Activated naive CD4-positive, alpha-beta T cell treated with anti-CD3 and anti-CD28 coated beads for 36 hours (primary cell): ENCODE measurements at regions not wholly inside any gene's neighbourhood (a gene's known extent, or its start where the extent isn't known, plus 50 kb on each side); places are given as distances from the start of the nearest gene placed in this dataset.
"Not testable (repeated sequence)": the region's sequence is repeated elsewhere in the genome, so short reads cannot be mapped to it uniquely, and the experiment has no call there.

Experiments
- CTCF ChIA-PET: fragments of 350-600 bp; sonication (Branson Sonifier 250); formaldehyde crosslinking; loops from one replicate; lab custom pipeline; 2021; ENCODE audit warnings: antibody characterized with exemption; lab: Charles Lee
- DNase-seq: peaks from one replicate; pipeline ENCODE4 v3.0.0-alpha.2; 2020
- H3K27ac Mint-ChIP-seq: one replicate; pipeline ENCODE4 v1.8.0; 2021; ENCODE audit warnings: mild to moderate bottlenecking, mixed read lengths
- H3K27me3 Mint-ChIP-seq: one replicate; pipeline ENCODE4 v1.8.0; 2021; ENCODE audit warnings: low read depth, mixed read lengths
- H3K36me3 Mint-ChIP-seq: one replicate; pipeline ENCODE4 v1.8.0; 2021; ENCODE audit warnings: low read depth, mixed read lengths
- H3K4me1 Mint-ChIP-seq: one replicate; pipeline ENCODE4 v1.8.0; 2021; ENCODE audit warnings: low read depth, mixed read lengths
- H3K4me3 Mint-ChIP-seq: one replicate; pipeline ENCODE4 v1.8.0; 2021; ENCODE audit warnings: mild to moderate bottlenecking, moderate library complexity, mixed read lengths
- H3K9me3 Mint-ChIP-seq: one replicate; pipeline ENCODE4 v1.8.0; 2021; ENCODE audit warnings: mixed read lengths
- intact Hi-C: fragments of 100-400 bp; cut with micrococcal nuclease; formaldehyde crosslinking; loops from one replicate; pipeline ENCODE4 v1.15.1; 2023

DNA sequence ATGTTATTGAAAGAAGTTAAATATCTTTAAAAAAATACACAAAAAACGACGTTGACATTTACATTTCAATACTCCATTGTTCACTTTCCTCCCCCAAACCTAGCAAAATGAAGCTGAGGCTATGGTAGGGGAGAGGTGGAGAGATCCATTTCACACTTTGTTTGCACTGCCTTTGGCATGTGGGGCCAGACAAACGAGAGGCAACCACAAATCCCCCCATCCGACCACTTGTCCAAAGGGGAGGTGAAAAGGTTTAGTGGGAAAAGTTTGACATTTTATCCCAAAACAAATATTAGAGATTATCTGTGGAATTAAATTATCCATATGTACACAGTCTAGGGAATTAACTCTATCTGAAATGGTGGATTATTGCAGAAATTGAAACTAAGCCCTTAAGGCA lies 261.7 kb upstream of the FIGN start:
- intact Hi-C loops = no loop called here
- Mint-ChIP-seq H3K36me3 (no peaks in the 10 kb centered on the region), H3K27ac (no peak overlapping the region), H3K4me1 (no peaks in the 10 kb centered on the region), H3K27me3 (no peaks in the 10 kb centered on the region), H3K4me3 (no peak overlapping the region), H3K9me3 (no peaks in the 10 kb centered on the region)
- no peak for DNase-seq
- CTCF ChIA-PET = no interaction called here

DNA sequence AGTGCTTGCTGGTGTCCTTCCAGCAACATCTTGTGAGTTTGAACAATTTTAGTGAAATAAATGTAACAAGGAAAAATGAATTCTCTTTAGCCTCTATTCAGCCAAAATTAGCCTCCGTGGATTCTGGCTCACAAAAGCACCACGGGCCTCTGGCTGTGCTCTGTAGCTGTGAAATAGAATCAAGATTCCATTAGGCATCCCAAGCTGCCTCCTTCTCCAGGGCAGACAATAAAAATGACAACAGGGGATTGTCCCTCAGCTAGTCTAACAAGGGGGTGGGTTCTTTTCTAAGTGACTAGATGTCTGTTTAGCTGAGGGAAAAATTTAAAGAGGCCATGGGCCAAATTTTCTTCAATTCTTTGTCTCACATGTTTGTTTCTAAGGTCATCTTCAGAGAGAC lies 254.7 kb upstream of the FIGN start:
- CTCF ChIA-PET = no interaction called here
- intact Hi-C loops = no loop called here
- Mint-ChIP-seq H3K27ac (no peak overlapping the region), H3K9me3 (no peaks in the 10 kb centered on the region), H3K4me3 (no peak overlapping the region), H3K4me1 (no peaks in the 10 kb centered on the region), H3K27me3 (no peaks in the 10 kb centered on the region), H3K36me3 (no peaks in the 10 kb centered on the region)
- no peak for DNase-seq

DNA sequence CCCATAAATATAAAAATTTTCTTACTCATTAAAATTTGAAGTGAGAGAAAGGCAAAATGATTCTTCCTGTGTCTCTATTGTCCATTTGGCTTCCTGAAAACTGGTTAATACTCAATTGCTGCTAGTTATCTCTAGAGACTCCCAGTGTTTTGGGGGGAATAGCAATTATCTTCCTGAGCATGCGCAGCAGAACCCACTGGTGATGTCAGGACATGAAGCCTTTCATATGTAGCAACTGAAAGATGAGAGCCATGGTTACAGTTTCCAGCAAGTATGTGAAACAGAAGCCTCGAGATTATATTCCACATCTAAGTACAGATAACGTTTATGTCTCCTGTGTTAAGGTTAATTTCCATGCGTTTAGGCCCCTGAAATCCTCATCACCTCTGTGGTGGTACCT lies 254.3 kb upstream of the FIGN start:
- DNase-seq = no peak
- CTCF ChIA-PET = no interaction called here
- Mint-ChIP-seq H3K27ac (no peak overlapping the region), H3K9me3 (no peaks in the 10 kb centered on the region), H3K27me3 (no peaks in the 10 kb centered on the region), H3K4me1 (no peaks in the 10 kb centered on the region), H3K36me3 (no peaks in the 10 kb centered on the region), H3K4me3 (no peak overlapping the region)
- intact Hi-C loops = no loop called here

DNA sequence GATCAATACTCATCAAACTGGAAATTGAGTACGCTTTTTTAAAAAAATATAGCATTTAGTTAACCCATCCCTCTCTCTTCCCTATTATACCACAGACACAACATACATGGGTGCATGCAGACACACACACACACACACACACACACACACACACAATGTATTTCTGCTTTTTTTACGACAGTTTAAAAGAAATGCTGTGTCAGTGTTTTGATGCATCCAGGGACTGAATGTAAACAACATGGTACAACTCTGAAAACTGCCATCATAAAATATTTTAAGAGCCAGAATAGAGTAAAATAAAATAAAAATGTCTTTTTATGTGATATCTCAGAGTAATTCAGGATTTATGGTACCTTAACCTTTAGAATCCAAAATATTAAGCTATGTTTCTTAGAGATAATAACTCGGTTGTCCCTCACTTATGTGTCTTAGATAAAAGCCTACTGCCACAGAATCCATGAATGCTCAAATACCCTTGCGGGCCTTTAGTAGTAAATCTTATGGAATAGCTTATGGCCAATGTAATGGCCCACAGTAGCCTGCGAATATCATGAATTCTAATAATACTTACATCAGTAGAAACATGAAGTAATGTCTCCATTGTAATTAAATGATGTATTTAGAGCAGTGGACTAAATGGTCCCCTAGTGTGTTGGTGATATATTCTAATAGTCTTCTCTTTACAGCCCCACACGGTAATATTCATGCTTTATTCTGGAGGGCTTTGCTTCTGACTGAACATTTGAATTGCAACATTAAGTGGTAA lies 251.6 kb upstream of the FIGN start:
- H3K4me3 Mint-ChIP-seq = no peak overlapping the region
- no peaks in the 10 kb centered on the region for H3K9me3 Mint-ChIP-seq
- intact Hi-C loops = no loop called here
- H3K27ac Mint-ChIP-seq = no peak overlapping the region
- CTCF ChIA-PET = no interaction called here
- no peaks in the 10 kb centered on the region for H3K4me1 Mint-ChIP-seq
- no peaks in the 10 kb centered on the region for H3K36me3 Mint-ChIP-seq
- no peak for DNase-seq
- H3K27me3 Mint-ChIP-seq = no peaks in the 10 kb centered on the region

DNA sequence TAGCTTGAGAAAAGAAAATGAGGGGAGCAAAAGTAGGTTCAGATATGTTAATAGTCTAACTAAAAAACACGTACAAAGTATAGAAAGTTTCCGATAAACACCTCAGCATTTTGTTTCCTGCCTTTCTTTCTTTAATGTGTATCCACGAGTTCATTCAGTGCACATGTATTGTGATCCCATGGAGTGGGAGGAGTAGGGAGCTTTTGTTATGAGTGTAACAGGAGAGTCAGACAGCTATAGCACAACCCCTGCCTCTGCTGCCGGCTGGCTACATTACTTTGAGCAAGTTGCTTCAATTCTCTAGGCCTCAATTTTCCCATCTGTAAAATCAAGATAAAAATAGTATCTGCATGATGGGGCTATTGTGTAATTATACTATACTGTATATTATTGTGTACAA lies 249.2 kb upstream of the FIGN start:
- CTCF ChIA-PET = no interaction called here
- Mint-ChIP-seq H3K27ac (no peak overlapping the region), H3K4me3 (no peak overlapping the region), H3K9me3 (peaks cover 4% of the 10 kb centered on the region), H3K27me3 (no peaks in the 10 kb centered on the region), H3K4me1 (no peaks in the 10 kb centered on the region), H3K36me3 (no peaks in the 10 kb centered on the region)
- no peak for DNase-seq
- intact Hi-C loops = no loop called here

DNA sequence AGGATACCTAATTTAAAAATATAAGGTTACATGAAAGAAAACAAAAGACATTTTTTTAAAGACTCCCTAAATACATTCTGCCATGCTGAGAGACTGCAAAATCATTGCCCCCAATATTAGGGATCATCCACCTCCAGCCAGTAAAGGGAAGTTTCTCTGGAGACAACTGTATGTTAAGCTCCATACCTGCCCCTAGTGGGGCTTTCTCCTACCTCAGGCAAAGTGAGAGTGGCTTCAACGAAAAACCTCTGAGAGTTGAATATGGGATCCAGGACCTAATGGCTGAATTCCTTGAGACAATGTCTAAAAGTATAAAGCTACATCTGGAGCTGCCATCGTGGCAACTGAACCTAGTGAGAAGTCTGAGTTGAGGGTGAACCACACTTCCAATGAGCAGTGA lies 248.1 kb upstream of the FIGN start:
- intact Hi-C loops = no loop called here
- no peak overlapping the region for H3K4me3 Mint-ChIP-seq
- H3K27ac Mint-ChIP-seq = no peak overlapping the region
- no peaks in the 10 kb centered on the region for H3K27me3 Mint-ChIP-seq
- no peaks in the 10 kb centered on the region for H3K4me1 Mint-ChIP-seq
- H3K9me3 Mint-ChIP-seq = peaks cover 4% of the 10 kb centered on the region
- no peak for DNase-seq
- CTCF ChIA-PET = no interaction called here
- no peaks in the 10 kb centered on the region for H3K36me3 Mint-ChIP-seq

DNA sequence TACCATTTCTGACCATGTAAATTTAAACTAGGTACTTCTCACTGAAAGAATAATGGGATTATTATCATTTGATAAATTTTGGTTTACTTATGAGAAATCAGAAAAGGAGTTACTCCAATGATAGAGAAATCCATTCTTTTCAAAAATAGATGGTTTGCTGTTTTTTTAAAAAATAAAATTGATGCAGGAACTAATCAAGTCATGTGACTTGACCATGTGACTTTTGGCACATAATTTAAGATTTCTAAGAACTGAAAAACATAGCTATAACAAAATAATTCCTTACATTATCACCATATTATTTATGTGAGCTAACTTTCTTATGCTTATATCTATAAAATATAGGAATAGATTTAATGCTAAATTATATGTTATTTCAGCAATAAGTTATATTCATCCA lies 247.1 kb upstream of the FIGN start:
- no peak overlapping the region for H3K27ac Mint-ChIP-seq
- CTCF ChIA-PET = no interaction called here
- intact Hi-C loops = no loop called here
- no peaks in the 10 kb centered on the region for H3K27me3 Mint-ChIP-seq
- DNase-seq = no peak
- H3K36me3 Mint-ChIP-seq = no peaks in the 10 kb centered on the region
- H3K4me3 Mint-ChIP-seq = no peak overlapping the region
- no peaks in the 10 kb centered on the region for H3K4me1 Mint-ChIP-seq
- H3K9me3 Mint-ChIP-seq = peaks cover 4% of the 10 kb centered on the region

DNA sequence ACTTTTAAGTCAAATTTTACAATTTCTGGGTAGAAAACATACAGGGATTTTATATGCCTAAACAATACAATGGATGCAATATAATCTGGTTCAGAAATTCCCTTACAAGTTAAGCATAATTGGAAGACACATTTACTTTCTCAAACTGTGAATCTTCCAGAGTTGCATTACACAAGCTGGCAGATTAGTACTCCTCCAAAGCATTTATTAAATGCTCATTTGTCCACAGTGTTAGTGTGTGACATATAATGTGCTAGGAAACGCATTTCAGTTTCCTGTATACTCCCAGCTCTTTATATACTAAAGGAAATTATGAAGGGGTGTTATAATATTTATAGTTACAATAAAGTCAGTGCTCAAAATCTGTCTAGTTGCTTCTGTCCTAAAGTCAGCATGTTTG lies 239.0 kb upstream of the FIGN start:
- Mint-ChIP-seq H3K9me3 (peaks cover 3% of the 10 kb centered on the region), H3K36me3 (no peaks in the 10 kb centered on the region), H3K4me1 (no peaks in the 10 kb centered on the region), H3K27me3 (no peaks in the 10 kb centered on the region), H3K4me3 (no peak overlapping the region), H3K27ac (no peak overlapping the region)
- CTCF ChIA-PET = no interaction called here
- DNase-seq = no peak
- intact Hi-C loops = no loop called here

DNA sequence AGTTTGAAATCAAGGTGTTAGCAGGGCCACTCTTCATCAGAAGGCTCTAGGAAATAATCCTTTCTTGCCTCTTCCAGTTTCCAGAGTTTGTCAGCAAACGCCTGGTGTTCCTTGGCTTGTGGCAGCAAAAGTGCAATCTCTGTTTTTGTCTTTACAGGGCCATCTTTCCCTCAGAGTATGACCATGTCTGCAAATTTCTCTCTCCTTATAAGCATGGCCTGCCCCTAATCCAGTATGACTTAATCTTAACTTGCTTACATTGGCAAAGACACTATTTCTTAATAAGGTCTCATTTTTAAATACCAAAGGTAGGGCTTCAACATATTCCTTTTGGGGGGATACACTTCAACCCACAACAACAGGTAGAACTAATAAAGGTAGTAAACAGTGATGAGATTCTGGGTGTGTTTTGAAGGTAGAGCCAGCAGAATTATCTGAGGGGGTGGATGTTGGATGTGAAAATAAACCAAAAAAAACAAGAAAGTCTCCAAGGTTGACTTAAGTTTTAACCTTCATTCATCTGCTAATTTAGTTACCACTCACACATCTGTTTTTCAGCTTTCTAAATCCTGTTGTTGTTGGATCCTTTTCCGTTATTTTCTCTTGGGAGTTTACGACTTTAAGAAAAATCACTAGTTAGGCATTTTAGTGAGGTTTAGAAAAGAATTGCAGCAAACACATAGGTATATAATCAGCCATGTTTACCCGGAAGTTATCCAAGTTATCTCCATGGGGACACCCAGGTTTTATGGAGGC lies 234.4 kb upstream of the FIGN start:
- CTCF ChIA-PET = no interaction called here
- H3K36me3 Mint-ChIP-seq = no peaks in the 10 kb centered on the region
- no peak overlapping the region for H3K4me3 Mint-ChIP-seq
- no peaks in the 10 kb centered on the region for H3K27me3 Mint-ChIP-seq
- H3K4me1 Mint-ChIP-seq = no peaks in the 10 kb centered on the region
- no peak for DNase-seq
- intact Hi-C loops = no loop called here
- no peaks in the 10 kb centered on the region for H3K9me3 Mint-ChIP-seq
- H3K27ac Mint-ChIP-seq = no peak overlapping the region

DNA sequence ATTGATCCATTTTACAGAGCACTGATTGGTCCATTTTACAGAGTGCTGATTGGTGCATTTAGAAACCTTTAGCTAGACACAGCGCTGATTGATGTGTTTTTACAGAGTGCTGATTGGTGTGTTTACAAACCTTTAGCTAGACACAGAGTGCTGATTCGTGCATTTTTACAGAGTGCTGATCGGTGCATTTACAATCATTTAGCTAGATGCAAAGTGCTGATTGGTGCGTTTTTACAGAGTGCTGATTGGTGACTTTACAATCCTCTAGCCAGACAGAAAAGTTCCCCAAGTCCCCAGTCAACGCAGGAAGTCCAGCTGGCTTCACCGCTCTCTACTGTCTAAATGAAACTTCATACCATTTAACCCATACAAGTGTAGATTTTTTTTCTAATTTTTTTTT lies 228.5 kb upstream of the FIGN start:
- H3K27ac Mint-ChIP-seq, intact Hi-C loops, H3K4me3 Mint-ChIP-seq, H3K9me3 Mint-ChIP-seq, H3K4me1 Mint-ChIP-seq, DNase-seq, H3K36me3 Mint-ChIP-seq, H3K27me3 Mint-ChIP-seq: not testable (repeated sequence)
- CTCF ChIA-PET = interaction anchor here (0.7 kb wide), 1 partner anchor 1073 kb away, joined by 4 read pairs; no protein-coding TSS in a partner anchor

DNA sequence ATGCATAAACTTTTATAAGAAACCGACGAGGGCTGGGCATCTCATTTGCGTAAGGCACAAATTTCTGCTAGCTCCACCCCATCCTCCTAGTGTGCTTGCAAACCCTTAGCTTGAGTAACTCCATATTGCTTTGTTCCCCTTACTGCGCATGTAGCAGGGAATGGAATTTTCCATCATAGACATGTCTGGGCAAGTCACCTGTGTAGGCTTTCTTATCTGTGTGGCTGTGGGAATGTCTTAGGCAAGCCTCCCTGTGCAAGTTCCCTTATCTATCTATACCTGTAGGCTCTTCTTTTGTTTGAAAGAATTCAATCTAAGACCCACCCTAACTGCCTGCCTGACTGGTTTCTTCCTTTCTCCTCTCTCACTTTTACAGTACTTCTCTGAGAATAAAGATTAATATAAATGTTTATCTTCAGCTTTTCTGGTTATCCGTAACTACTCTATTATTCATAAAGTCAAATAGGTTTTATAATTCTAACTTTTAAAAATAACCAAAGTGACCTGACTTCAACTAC lies 217.6 kb upstream of the FIGN start:
- CTCF ChIA-PET = no interaction called here
- Mint-ChIP-seq H3K27ac (no peak overlapping the region), H3K27me3 (no peaks in the 10 kb centered on the region), H3K4me1 (no peaks in the 10 kb centered on the region), H3K4me3 (no peak overlapping the region), H3K36me3 (no peaks in the 10 kb centered on the region), H3K9me3 (no peaks in the 10 kb centered on the region)
- intact Hi-C loops = no loop called here
- no peak for DNase-seq

DNA sequence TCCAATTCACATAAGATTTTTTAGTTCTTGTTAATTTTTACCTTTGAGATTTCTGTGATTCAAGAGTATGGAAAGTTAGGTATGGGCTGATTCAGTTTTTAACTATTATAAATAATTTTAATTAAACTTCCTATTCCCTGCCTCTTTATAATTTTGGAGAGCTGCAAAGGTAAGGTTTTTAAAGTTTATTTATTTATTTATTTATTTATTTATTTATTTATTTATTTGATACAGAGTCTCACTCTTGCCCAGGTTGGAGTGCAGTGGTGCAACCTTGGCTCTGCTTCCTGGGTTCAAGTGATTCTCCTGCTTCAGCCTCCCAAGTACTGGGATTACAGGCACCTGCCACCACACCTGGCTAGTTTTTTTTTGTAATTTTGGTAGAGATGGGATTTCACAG lies 215.5 kb upstream of the FIGN start:
- H3K4me1 Mint-ChIP-seq = no peaks in the 10 kb centered on the region
- intact Hi-C loops = no loop called here
- CTCF ChIA-PET = no interaction called here
- H3K27me3 Mint-ChIP-seq = no peaks in the 10 kb centered on the region
- peaks cover 2% of the 10 kb centered on the region for H3K9me3 Mint-ChIP-seq
- no peak overlapping the region for H3K27ac Mint-ChIP-seq
- DNase-seq = no peak
- H3K4me3 Mint-ChIP-seq = no peak overlapping the region
- H3K36me3 Mint-ChIP-seq = no peaks in the 10 kb centered on the region

DNA sequence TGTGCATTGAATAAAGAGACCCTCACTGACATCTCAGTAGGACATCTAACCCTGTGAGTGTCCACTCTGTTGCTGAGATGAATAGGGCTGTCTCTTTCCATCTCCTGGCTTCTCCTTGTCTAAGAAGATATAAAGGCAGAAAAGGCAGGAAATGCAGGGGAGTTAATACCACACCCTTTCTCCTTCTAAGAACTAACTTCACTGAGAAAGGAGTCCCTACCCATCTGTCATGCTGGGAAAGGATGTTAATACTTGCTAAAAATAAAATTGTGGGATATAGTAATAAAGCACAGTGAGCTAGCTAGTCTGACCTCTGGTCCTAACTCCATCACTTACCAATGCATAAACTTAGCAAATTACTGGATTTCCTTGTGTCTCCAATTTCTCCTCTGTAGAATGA lies 213.9 kb upstream of the FIGN start:
- H3K4me1 Mint-ChIP-seq = no peaks in the 10 kb centered on the region
- intact Hi-C loops = no loop called here
- DNase-seq = no peak
- CTCF ChIA-PET = no interaction called here
- no peak overlapping the region for H3K4me3 Mint-ChIP-seq
- H3K9me3 Mint-ChIP-seq = peaks cover 2% of the 10 kb centered on the region
- no peak overlapping the region for H3K27ac Mint-ChIP-seq
- no peaks in the 10 kb centered on the region for H3K27me3 Mint-ChIP-seq
- H3K36me3 Mint-ChIP-seq = no peaks in the 10 kb centered on the region
